ENCODE measurements at regions not wholly inside any gene's neighbourhood (a gene's known extent, or its start where the extent isn't known, plus 50 kb on each side); places are given as distances from the start of the nearest gene placed in this dataset.

DNA sequence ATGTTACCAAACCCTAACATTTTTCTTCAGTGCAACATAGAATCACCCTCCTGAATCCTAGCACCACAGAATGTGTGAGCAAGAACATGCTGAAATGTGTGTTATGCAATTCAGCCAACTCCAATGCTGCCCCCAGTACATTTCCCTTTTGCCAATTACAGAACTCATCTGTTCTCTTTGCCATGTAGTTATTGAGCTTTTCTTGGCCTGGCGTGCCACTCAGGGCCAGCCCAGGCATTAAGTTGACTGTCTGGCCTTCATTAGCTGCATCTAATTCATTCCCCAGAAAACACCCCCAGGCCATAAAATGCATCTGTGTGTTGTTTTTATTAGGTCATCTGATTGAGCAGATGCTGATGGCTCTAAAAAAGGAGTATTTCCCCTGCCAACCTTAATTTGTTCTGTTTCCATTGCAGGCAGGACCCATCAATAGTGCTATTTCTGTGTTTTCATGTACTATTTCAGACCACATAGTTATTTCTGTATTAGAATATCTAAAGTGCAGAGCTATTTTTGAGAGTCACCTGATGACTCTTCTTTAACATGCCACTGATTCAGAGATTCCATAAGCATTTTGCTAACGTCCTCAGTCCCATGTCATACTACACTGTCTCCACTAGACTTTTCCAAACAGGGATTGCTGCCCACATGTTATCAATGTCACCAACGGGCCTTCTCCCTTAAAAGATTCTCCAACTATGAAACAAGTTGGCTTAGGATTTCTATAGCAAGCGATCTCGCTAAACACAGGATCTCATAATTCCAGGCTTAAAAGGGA lies 969.7 kb downstream of the CDH11 start:
- TF ChIP-seq POLR2AphosphoS5 (IDR thresholded peaks at IDR 0.05; ENCODE audit: borderline replicate concordance, low read depth, low read length) (no peak), EZH2 (IDR thresholded peaks at IDR 0.05) (no peak), FOXP2 (optimal IDR thresholded peaks at IDR 0.05; ENCODE audit: control extremely low read depth, extremely low read length, insufficient read depth) (no peak)

Data from SK-N-MC (cell line).